ENCODE measurements at regions not wholly inside any gene's neighbourhood (a gene's known extent, or its start where the extent isn't known, plus 50 kb on each side); places are given as distances from the start of the nearest gene placed in this dataset.
"Not testable (repeated sequence)": the region's sequence is repeated elsewhere in the genome, so short reads cannot be mapped to it uniquely, and the experiment has no call there.

- peak; percentile 35 for DNase-seq
These were observed 966.6 kb downstream of the HACE1 start for GRCh38 chr6:103893141-103893581.

- DNase-seq: no peak
These were observed 972.8 kb downstream of the HACE1 start for GRCh38 chr6:103886951-103887350.

GRCh38 chr6:103885446-103885845, 974.3 kb downstream of the HACE1 start:
- DNase-seq: no peak

GRCh38 chr6:103879800-103880199, 979.9 kb downstream of the HACE1 start:
- no peak for DNase-seq

GRCh38 chr6:103875221-103875620, 984.5 kb downstream of the HACE1 start:
- no peak for DNase-seq

- DNase-seq: no peak
These were observed 985.1 kb downstream of the HACE1 start for GRCh38 chr6:103874575-103874974.

- no peak for DNase-seq
These were observed 987.0 kb downstream of the HACE1 start for GRCh38 chr6:103872678-103873077.

GRCh38 chr6:103872233-103872632, 987.5 kb downstream of the HACE1 start:
- no peak for DNase-seq

- DNase-seq: no peak
These were observed 988.7 kb downstream of the HACE1 start for GRCh38 chr6:103870970-103871369.

- no peak for DNase-seq
These were observed 997.4 kb downstream of the HACE1 start for GRCh38 chr6:103862297-103862696.

GRCh38 chr6:103858003-103858402, 1001.7 kb downstream of the HACE1 start:
- DNase-seq: no peak

GRCh38 chr6:103855750-103856149, 1004.0 kb downstream of the HACE1 start:
- DNase-seq: no peak

- no peak for DNase-seq
These were observed 1005.7 kb downstream of the HACE1 start for GRCh38 chr6:103854059-103854458.

- no peak for DNase-seq
These were observed 1021.3 kb downstream of the HACE1 start for GRCh38 chr6:103838457-103838856.

GRCh38 chr6:103826209-103826608, 1033.5 kb downstream of the HACE1 start:
- no peak for DNase-seq

- no peak for DNase-seq
These were observed 1039.6 kb downstream of the HACE1 start for GRCh38 chr6:103820148-103820547.

GRCh38 chr6:103819509-103819908, 1040.2 kb downstream of the HACE1 start:
- DNase-seq: no peak

GRCh38 chr6:103812970-103813369, 1046.7 kb downstream of the HACE1 start:
- no peak for DNase-seq

- DNase-seq: not testable (repeated sequence)
These were observed 1057.7 kb downstream of the HACE1 start for GRCh38 chr6:103801901-103802479.

- DNase-seq: no peak
These were observed 1059.6 kb downstream of the HACE1 start for GRCh38 chr6:103799971-103800670.

- DNase-seq: no peak
These were observed 1061.6 kb downstream of the HACE1 start for GRCh38 chr6:103798166-103798565.

GRCh38 chr6:103797738-103798137, 1062.0 kb downstream of the HACE1 start:
- no peak for DNase-seq

GRCh38 chr6:103791458-103791857, 1068.3 kb downstream of the HACE1 start:
- DNase-seq: no peak

- DNase-seq: no peak
These were observed 1075.6 kb downstream of the HACE1 start for GRCh38 chr6:103784117-103784516.
